IMR-90 (cell line): ENCODE measurements at regions not wholly inside any gene's neighbourhood (a gene's known extent, or its start where the extent isn't known, plus 50 kb on each side); places are given as distances from the start of the nearest gene placed in this dataset.

ENCODE experiments used
- ATAC-seq: fragments of 200-7000 bp; cut with Tn5 transposase; 2 replicates; pipeline ENCODE4 v1.9.1; 2020; ENCODE audit warnings: low read depth, mild to moderate bottlenecking, moderate library complexity
- BruUV-seq: library from RNA; stranded (reverse); fragments of 400-500 nt; replicated peaks from 2 replicates; lab custom pipeline; 2021; lab: Mats Ljungman, UMichigan
- CTCF ChIA-PET: fragments of 300-600 bp; formaldehyde crosslinking; extraction: SDS; loops from one replicate; lab custom pipeline; 2021; ENCODE audit warnings: antibody characterized with exemption; lab: Yijun Ruan, JAX
- POLR2A ChIA-PET: fragments of 300-600 bp; sonication (Branson Sonifier 250); formaldehyde crosslinking; loops from one replicate; lab custom pipeline; 2022; ENCODE audit warnings: antibody characterized with exemption; ENCODE audit not compliant: unreplicated experiment; lab: Charles Lee
- DNase-seq: peaks from one replicate; pipeline ENCODE4 v3.0.0; 2013
- H2AFZ ChIP-seq: replicated peaks from 2 replicates; pipeline ENCODE3; 2013; ENCODE audit warnings: low read length, mild to moderate bottlenecking; ENCODE audit not compliant: poor library complexity
- H2AK5ac ChIP-seq: 2 replicates; pipeline ENCODE4 v1.6.1; 2013; ENCODE audit warnings: low read depth, low read length, inconsistent platforms
- H2AK9ac ChIP-seq: replicated peaks from 2 replicates; pipeline ENCODE3; 2013; ENCODE audit warnings: mild to moderate bottlenecking, low read depth, low read length, moderate library complexity; ENCODE audit not compliant: poor library complexity
- H2BK120ac ChIP-seq: 2 replicates; pipeline ENCODE4 v1.6.1; 2013; ENCODE audit warnings: low read depth, low read length, inconsistent platforms
- H2BK15ac ChIP-seq: 3 replicates; pipeline ENCODE4 v1.6.1; 2013; ENCODE audit warnings: low read depth, low read length, inconsistent platforms
- H2BK20ac ChIP-seq: 2 replicates; pipeline ENCODE4 v1.6.1; 2013; ENCODE audit warnings: low read depth, mild to moderate bottlenecking, inconsistent platforms, low read length, moderate library complexity
- H2BK5ac ChIP-seq: 2 replicates; pipeline ENCODE4 v1.6.1; 2013; ENCODE audit warnings: mild to moderate bottlenecking, low read depth, low read length, inconsistent platforms; ENCODE audit not compliant: poor library complexity, severe bottlenecking
- H3K14ac ChIP-seq: replicated peaks from 2 replicates; pipeline ENCODE4 v1.6.1; 2013; ENCODE audit warnings: low read depth, low read length, inconsistent platforms
- H3K18ac ChIP-seq: 2 replicates; pipeline ENCODE4 v1.6.1; 2013; ENCODE audit warnings: low read depth, low read length, control low read depth
- H3K23ac ChIP-seq: 2 replicates; pipeline ENCODE4 v1.6.1; 2013; ENCODE audit warnings: low read depth, low read length, inconsistent platforms
- H3K27ac ChIP-seq: 2 replicates; pipeline ENCODE4 v1.5.1; 2013; ENCODE audit warnings: mild to moderate bottlenecking, control low read depth, low read length; ENCODE audit not compliant: insufficient read depth
- H3K27me3 ChIP-seq: 2 replicates; pipeline ENCODE4 v1.6.1; 2013; ENCODE audit warnings: low read length; ENCODE audit not compliant: control insufficient read depth, insufficient read depth
- H3K36me3 ChIP-seq: 2 replicates; pipeline ENCODE4 v1.6.1; 2013; ENCODE audit warnings: low read length, mixed read lengths; ENCODE audit not compliant: control insufficient read depth, insufficient read depth
- H3K4ac ChIP-seq: 2 replicates; pipeline ENCODE4 v1.6.1; 2013; ENCODE audit warnings: low read depth, low read length, inconsistent platforms
- H3K4me1 ChIP-seq: 2 replicates; pipeline ENCODE4 v1.6.1; 2013; ENCODE audit warnings: low read length, mixed read lengths; ENCODE audit not compliant: control insufficient read depth, insufficient read depth
- H3K4me2 ChIP-seq: 2 replicates; pipeline ENCODE4 v1.6.1; 2013; ENCODE audit warnings: low read depth, mild to moderate bottlenecking, control low read depth, low read length, moderate library complexity
- H3K4me3 ChIP-seq: 2 replicates; pipeline ENCODE4 v1.5.1; 2013; ENCODE audit warnings: low read depth, mild to moderate bottlenecking, control low read depth, low read length, moderate library complexity; ENCODE audit not compliant: insufficient read depth
- H3K56ac ChIP-seq: 2 replicates; pipeline ENCODE4 v1.6.1; 2013; ENCODE audit warnings: low read length, inconsistent platforms; ENCODE audit not compliant: insufficient read depth; ENCODE audit errors: extremely low read depth
- H3K79me1 ChIP-seq, 2 experiments: 2 replicates each; pipeline ENCODE4 v1.6.1; 2013; ENCODE audit warnings: low read length in 2 of 2, inconsistent platforms in 1 of 2, low read depth in 1 of 2
- H3K9ac ChIP-seq: 2 replicates; pipeline ENCODE4 v1.6.1; 2013; ENCODE audit warnings: low read depth, low read length, control low read depth
- H3K9me1 ChIP-seq: 2 replicates; pipeline ENCODE4 v1.6.1; 2013; ENCODE audit warnings: low read length, inconsistent platforms; ENCODE audit not compliant: insufficient read depth
- H3K9me3 ChIP-seq: 2 replicates; pipeline ENCODE4 v1.6.1; 2013; ENCODE audit warnings: low read length; ENCODE audit not compliant: control insufficient read depth, insufficient read depth
- H4K20me1 ChIP-seq: 2 replicates; pipeline ENCODE4 v1.6.1; 2013; ENCODE audit warnings: low read length, inconsistent platforms; ENCODE audit not compliant: insufficient read depth
- H4K5ac ChIP-seq: 2 replicates; pipeline ENCODE4 v1.6.1; 2013; ENCODE audit warnings: mild to moderate bottlenecking, low read depth, low read length, control low read depth
- H4K8ac ChIP-seq, 2 experiments: 2 replicates each; pipeline ENCODE4 v1.6.1; 2013; ENCODE audit warnings: low read depth in 2 of 2, low read length in 2 of 2, control low read depth in 1 of 2, inconsistent platforms in 1 of 2
- H4K91ac ChIP-seq: 2 replicates; pipeline ENCODE4 v1.6.1; 2013; ENCODE audit warnings: low read depth, low read length, inconsistent platforms; ENCODE audit not compliant: insufficient read depth
- CHD1 ChIP-seq: IDR thresholded peaks from 2 replicates; pipeline ENCODE4 v1.6.1; 2012; ENCODE audit warnings: low read depth, low read length, improper control_type of control experiment
- FOS ChIP-seq: fragments of 150-350 bp; IDR thresholded peaks from 2 replicates; pipeline ENCODE4 v1.6.1; 2016; ENCODE audit warnings: low read depth, low read length
- MAFK ChIP-seq: IDR thresholded peaks from 2 replicates; pipeline ENCODE4 v1.6.1; 2012; ENCODE audit warnings: low read depth, low read length, improper control_type of control experiment
- RCOR1 ChIP-seq: IDR thresholded peaks from 2 replicates; pipeline ENCODE4 v1.6.1; 2012; ENCODE audit warnings: mild to moderate bottlenecking, low read length, improper control_type of control experiment; ENCODE audit not compliant: insufficient replicate concordance
- SMC3 ChIP-seq: fragments of 150-350 bp; IDR thresholded peaks from 2 replicates; pipeline ENCODE4 v1.6.1; 2016; ENCODE audit warnings: low read depth, mild to moderate bottlenecking, antibody characterized with exemption, low read length, moderate library complexity
- WGBS, 2 experiments: methylation state at CpG; one replicate each; pipeline versions ENCODE4 v1.1.5 to v1.1.7; 2013; ENCODE audit warnings: missing lambda C conversion rate in 2 of 2; ENCODE audit not compliant: insufficient read length in 1 of 2; ENCODE audit errors: extremely low coverage in 2 of 2; 5-methylcytosine and 5-hydroxymethylcytosine counted together
- dilution Hi-C: fragments of 300-500 bp; cut with HindIII; formaldehyde crosslinking; loops from one replicate; pipeline ENCODE4 v1.14.3; 2018; ENCODE audit warnings: low sequenced_read_pairs; ENCODE audit not compliant: unreplicated experiment
- in situ Hi-C: fragments of 300-500 bp; cut with MboI; formaldehyde crosslinking; loops from 3 replicates; pipeline ENCODE4 v1.14.3; 2019; ENCODE audit warnings: low sequenced_read_pairs, inconsistent platforms, mixed read lengths
- intact Hi-C: fragments of 100-400 bp; cut with micrococcal nuclease; formaldehyde crosslinking; loops from 2 replicates; pipeline ENCODE4 v1.10.0; 2022

- Histone ChIP-seq H3K27ac (no peak overlapping the region), H3K9me3 (no peaks in the 10 kb centered on the region), H3K79me1 (no peaks in the 10 kb centered on the region), H2BK120ac (no peak overlapping the region), H3K18ac (no peak overlapping the region), H4K5ac (no peak overlapping the region), H3K4ac (no peak overlapping the region), H3K4me3 (no peak overlapping the region), H4K20me1 (no peaks in the 10 kb centered on the region), H2AFZ (no peak overlapping the region), H2AK9ac (no peak overlapping the region), H3K9ac (no peak overlapping the region), H2BK15ac (no peak overlapping the region), H4K91ac (no peak overlapping the region), H3K36me3 (no peaks in the 10 kb centered on the region), H3K4me1 (no peaks in the 10 kb centered on the region), H3K23ac (no peak overlapping the region), H3K27me3 (no peaks in the 10 kb centered on the region), H4K8ac (no peak overlapping the region), H3K14ac (no peak overlapping the region), H2AK5ac (no peak overlapping the region), H3K9me1 (no peaks in the 10 kb centered on the region), H3K4me2 (no peak overlapping the region), H2BK20ac (no peak overlapping the region), H3K56ac (no peak overlapping the region), H2BK5ac (no peak overlapping the region)
- DNase-seq = no peak
- no CpG with 5 or more reads among the region's 1 CpG for WGBS, 2 experiments
- no peak for ATAC-seq
- dilution Hi-C loops (no loop called here), in situ Hi-C loops (no loop called here), intact Hi-C loops (no loop called here)
- no TSS peak for BruUV-seq
- POLR2A ChIA-PET = no interaction called here
- CTCF ChIA-PET = no interaction called here
- TF ChIP-seq SMC3 = no peak
- TF ChIP-seq FOS = no peak
- TF ChIP-seq MAFK = no peak
- TF ChIP-seq RCOR1 = no peak
- no peak for TF ChIP-seq CHD1
Observed at GRCh38 chr1:38396606-38397005, 350.0 kb upstream of the POU3F1 start.
